Aorta (tissue), 5 donors: ENCODE measurements at regions not wholly inside any gene's neighbourhood (a gene's known extent, or its start where the extent isn't known, plus 50 kb on each side); places are given as distances from the start of the nearest gene placed in this dataset.

Experiments used
- ATAC-seq: fragments of 200-7000 bp; cut with Tn5 transposase; one replicate; pipeline ENCODE4 v1.9.1; 2022; ENCODE audit warnings: moderate library complexity; ENCODE audit not compliant: low FRiP score
- DNase-seq, 2 donors: peaks; one replicate each; pipeline ENCODE4 v3.0.0-alpha.2; 2020
- H3K27ac ChIP-seq, 2 donors: one replicate each; pipeline ENCODE4 v1.5.1; 2013; ENCODE audit warnings: low read length in 2 of 2, mild to moderate bottlenecking in 2 of 2, moderate library complexity in 2 of 2, control low read depth in 1 of 2, inconsistent platforms in 1 of 2, low read depth in 1 of 2
- H3K27me3 ChIP-seq, 2 donors: one replicate each; pipeline ENCODE4 v1.6.1; 2013; ENCODE audit warnings: control low read depth in 1 of 2, low read length in 1 of 2, mild to moderate bottlenecking in 1 of 2, moderate library complexity in 1 of 2; ENCODE audit not compliant: insufficient read depth in 2 of 2, control insufficient read depth in 1 of 2
- H3K36me3 ChIP-seq, 2 donors: one replicate each; pipeline ENCODE4 v1.6.1; 2013; ENCODE audit warnings: control low read depth in 1 of 2, low read length in 1 of 2, mild to moderate bottlenecking in 1 of 2; ENCODE audit not compliant: insufficient read depth in 2 of 2, control insufficient read depth in 1 of 2
- H3K4me1 ChIP-seq, 2 donors: one replicate each; pipeline ENCODE4 v1.6.1; 2013; ENCODE audit warnings: low read length in 2 of 2, control low read depth in 1 of 2, mild to moderate bottlenecking in 1 of 2, moderate library complexity in 1 of 2; ENCODE audit not compliant: insufficient read depth in 2 of 2, control insufficient read depth in 1 of 2
- H3K4me3 ChIP-seq, 2 donors: one replicate each; pipeline ENCODE4 v1.5.1; 2013; ENCODE audit warnings: low read length in 2 of 2, control low read depth in 1 of 2, mild to moderate bottlenecking in 1 of 2
- H3K9me3 ChIP-seq: one replicate; pipeline ENCODE4 v1.6.1; 2013; ENCODE audit warnings: mild to moderate bottlenecking, low read length; ENCODE audit not compliant: control insufficient read depth
- WGBS, 2 donors: extraction: QIAGEN DNeasy Blood & Tissue Kit; methylation state at CpG; one replicate each; pipeline ENCODE4 v1.1.7; 2013; 5-methylcytosine and 5-hydroxymethylcytosine counted together
- intact Hi-C, 2 donors: fragments of 100-400 bp; cut with DNase I; formaldehyde crosslinking; loops; one replicate each; pipeline versions ENCODE4 v1.14.2 to v1.15.0; 2022
- donor health status: healthy with polysubstance abuse.
- donor health status: Bipolar disorder and iron deficiency.
- donor health status: DM: no; HTN: no; CAD: no.
- donor health status: DM: no; HTN: no; CAD: no.
- donor health status: DM: yes; HTN: yes; CAD: no.

DNA sequence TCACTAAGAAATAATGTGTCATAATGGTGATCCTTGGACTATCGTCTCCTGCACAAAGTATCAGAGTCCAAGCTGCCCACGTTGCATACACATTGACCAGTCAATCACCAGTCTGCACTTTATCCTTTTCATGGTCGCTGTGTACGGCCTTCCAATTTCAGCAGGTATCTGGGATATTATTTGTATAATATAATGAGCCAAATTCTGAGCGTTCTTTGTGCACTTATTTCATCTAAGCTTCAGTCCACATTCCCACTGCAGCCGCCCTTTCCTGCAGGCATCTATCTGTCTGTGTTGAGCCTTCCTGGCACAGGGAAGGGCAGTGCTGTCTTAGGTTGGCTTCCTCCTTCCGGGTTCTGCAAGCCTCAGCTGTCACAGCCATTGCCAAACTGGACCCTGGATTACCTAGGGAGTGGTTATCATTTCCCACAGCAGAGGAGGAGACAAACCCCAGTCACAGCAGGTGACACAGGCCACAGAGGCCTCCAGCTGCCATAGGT lies 174.3 kb downstream of the TTLL2 start:
- intact Hi-C loops, result no loop called here
- Histone ChIP-seq H3K27ac (no peak overlapping the region), H3K36me3 (no peaks in the 10 kb centered on the region), H3K4me3 (no peak overlapping the region), H3K9me3 (no peaks in the 10 kb centered on the region), H3K4me1 (no peaks in the 10 kb centered on the region), H3K27me3 (no peaks in the 10 kb centered on the region)
- DNase-seq (peak in 1 of 2 donors; percentile 16), ATAC-seq (no peak)
- WGBS, 2 donors, result 88 to 90% methylated on average over 7 of the region's 7 CpGs

DNA sequence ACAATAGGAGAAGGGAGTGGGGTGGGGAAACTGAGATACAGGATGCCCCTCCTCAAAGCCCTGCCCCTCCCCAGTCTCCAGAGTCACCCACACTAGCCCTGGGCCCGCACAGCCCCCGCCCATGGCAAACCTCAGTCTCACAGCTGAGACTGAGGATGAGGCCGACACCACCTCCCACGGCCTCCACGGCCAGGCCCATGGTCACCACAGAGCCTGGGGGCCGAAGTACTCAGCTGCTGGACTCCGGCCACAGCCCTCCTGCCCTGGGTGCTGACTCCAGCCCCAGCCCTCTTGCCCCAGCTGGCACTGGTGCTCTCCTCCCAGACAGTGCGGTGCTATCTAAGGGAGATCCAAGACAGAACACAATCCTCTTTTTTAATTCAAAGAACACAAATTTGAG lies 176.1 kb downstream of the TTLL2 start:
- H3K9me3 ChIP-seq, result no peaks in the 10 kb centered on the region
- H3K36me3 ChIP-seq, result no peaks in the 10 kb centered on the region
- ATAC-seq, result no peak
- no peak overlapping the region for H3K4me3 ChIP-seq
- H3K27me3 ChIP-seq, result no peaks in the 10 kb centered on the region
- H3K27ac ChIP-seq, result no peak overlapping the region
- intact Hi-C loops, result no loop called here
- 91 to 100% methylated on average over 8 of the region's 8 CpGs for WGBS, 2 donors
- H3K4me1 ChIP-seq, result no peaks in the 10 kb centered on the region
- peak in 1 of 2 donors; percentile 61 for DNase-seq

DNA sequence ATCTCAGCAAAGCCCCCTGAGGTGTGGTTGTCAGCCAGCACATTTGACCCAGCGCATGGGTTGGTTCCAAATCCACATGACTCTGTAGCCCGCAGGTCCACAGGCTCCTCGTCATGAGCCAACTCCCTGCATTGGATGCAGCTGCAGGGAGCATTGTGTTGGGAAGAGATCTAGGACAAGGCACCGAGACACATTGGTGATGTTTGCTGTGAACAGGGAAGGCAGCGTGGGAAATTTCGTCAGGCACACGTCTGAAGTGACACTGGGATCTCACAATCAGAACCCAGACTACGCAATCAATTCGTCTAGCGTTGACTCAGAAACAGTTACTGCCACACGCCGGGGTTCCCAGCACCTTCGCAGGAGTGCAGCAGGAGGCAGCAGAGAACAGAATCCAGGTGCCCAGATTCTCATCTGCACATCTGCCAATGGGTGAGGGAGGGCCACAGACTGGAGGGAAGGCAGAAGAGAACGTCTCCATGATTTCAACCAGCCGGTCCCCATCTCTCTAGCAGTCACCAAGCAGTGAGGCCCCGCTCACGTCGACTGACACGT lies 177.0 kb downstream of the TTLL2 start:
- Histone ChIP-seq H3K4me3 (no peak overlapping the region), H3K36me3 (no peaks in the 10 kb centered on the region), H3K9me3 (no peaks in the 10 kb centered on the region), H3K27ac (no peak overlapping the region), H3K27me3 (no peaks in the 10 kb centered on the region), H3K4me1 (no peaks in the 10 kb centered on the region)
- intact Hi-C loops, result no loop called here
- WGBS, 2 donors, result 84 to 85% methylated on average over 19 of the region's 19 CpGs
- peak in 1 of 2 donors; percentile 49 for DNase-seq
- no peak for ATAC-seq

- Histone ChIP-seq H3K27ac (no peak overlapping the region), H3K9me3 (no peaks in the 10 kb centered on the region), H3K36me3 (no peaks in the 10 kb centered on the region), H3K4me1 (no peaks in the 10 kb centered on the region), H3K27me3 (no peaks in the 10 kb centered on the region), H3K4me3 (no peak overlapping the region)
- WGBS, 2 donors, result 89 to 91% methylated on average over 7 of the region's 7 CpGs
- no peak for ATAC-seq
- peak in 1 of 2 donors; percentile 12 for DNase-seq
- intact Hi-C loops, result no loop called here
These were observed 177.6 kb downstream of the TTLL2 start for GRCh38 chr6:167502471-167502870.

GRCh38 chr6:167504385-167504961 lies 179.6 kb downstream of the TTLL2 start:
- DNase-seq (peak in 1 of 2 donors; percentile 15), ATAC-seq (no peak)
- H3K27ac ChIP-seq, result no peak overlapping the region
- H3K36me3 ChIP-seq, result no peaks in the 10 kb centered on the region
- WGBS, 2 donors, result 94 to 95% methylated on average over 6 of the region's 6 CpGs
- intact Hi-C loops, result no loop called here
- no peaks in the 10 kb centered on the region for H3K27me3 ChIP-seq
- no peaks in the 10 kb centered on the region for H3K4me1 ChIP-seq
- no peak overlapping the region for H3K4me3 ChIP-seq
- H3K9me3 ChIP-seq, result no peaks in the 10 kb centered on the region

GRCh38 chr6:167505199-167505598 lies 180.3 kb downstream of the TTLL2 start:
- H3K9me3 ChIP-seq, result no peaks in the 10 kb centered on the region
- H3K4me3 ChIP-seq, result no peak overlapping the region
- no peaks in the 10 kb centered on the region for H3K4me1 ChIP-seq
- ATAC-seq, result no peak
- no peaks in the 10 kb centered on the region for H3K36me3 ChIP-seq
- H3K27ac ChIP-seq, result no peak overlapping the region
- intact Hi-C loops, result no loop called here
- DNase-seq, result peak in 1 of 2 donors; percentile 68
- H3K27me3 ChIP-seq, result no peaks in the 10 kb centered on the region
- 71 to 78% methylated on average over 7 of the region's 7 CpGs for WGBS, 2 donors

DNA sequence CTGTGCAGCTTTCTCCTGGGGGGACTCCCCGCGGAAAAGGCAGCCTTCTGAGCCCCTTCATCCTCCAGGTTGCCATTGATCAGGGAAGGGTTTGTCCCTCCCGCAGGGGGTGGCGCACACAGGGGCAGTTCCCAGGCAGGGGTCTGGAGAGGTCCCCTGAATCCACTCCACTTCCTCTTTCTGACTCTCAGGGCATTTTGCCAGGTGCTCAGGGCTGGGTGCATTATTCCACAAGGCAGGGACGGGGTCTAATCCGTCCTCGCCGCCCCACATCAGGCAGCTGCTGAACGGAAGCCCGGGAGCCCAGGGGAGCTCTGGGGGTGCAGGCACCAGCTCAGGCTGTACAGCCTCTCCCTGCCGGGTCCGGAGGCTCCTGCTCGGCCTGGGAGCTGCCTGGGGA lies 180.9 kb downstream of the TTLL2 start:
- DNase-seq, result peak in 1 of 2 donors; percentile 63
- Histone ChIP-seq H3K9me3 (no peaks in the 10 kb centered on the region), H3K27ac (no peak overlapping the region), H3K27me3 (no peaks in the 10 kb centered on the region), H3K4me3 (no peak overlapping the region), H3K4me1 (no peaks in the 10 kb centered on the region), H3K36me3 (no peaks in the 10 kb centered on the region)
- ATAC-seq, result no peak
- intact Hi-C loops, result no loop called here
- WGBS, 2 donors, result 75 to 80% methylated on average over 13 of the region's 13 CpGs

DNA sequence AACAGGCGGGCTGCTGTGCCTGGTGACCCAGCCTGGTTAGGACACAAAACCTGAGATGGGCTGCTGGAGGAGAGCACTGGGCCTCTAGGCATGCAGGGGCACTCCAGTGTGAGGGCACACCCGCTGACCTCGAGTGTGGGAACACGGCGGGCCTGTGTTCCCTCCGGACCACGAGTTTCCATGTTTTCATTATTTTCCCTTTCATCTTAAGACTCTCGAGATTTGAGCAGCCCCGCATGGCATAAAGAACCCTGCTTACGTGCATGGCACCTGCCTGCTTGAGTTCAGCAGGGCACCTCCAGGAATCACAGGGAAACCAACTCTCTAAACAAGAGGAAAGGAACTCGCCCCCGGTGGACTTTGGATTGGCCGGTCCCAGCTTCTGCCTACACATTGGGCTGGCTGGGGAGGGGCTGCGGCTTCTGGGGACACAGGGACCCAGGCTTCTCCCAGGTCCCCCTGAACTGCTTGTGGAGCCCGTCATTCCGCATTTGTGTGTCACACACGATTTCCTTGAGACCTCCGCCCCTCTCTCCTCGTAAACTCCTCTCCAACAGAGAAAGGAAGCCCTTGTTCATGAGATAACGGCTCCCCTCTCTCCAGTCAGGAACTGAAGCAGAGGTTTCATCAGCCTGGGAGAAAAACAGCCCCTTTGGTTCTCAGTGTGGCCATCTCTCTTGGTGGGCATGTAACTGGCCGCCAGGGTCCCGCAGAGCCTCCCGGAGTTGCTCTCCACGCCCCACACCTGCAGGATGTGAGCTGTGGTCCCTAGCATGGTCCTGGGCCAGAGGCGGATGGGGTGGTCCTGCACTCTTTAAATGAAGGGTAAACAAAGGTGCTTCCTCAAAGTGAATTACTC lies 181.8 kb downstream of the TTLL2 start:
- H3K4me1 ChIP-seq, result no peaks in the 10 kb centered on the region
- H3K4me3 ChIP-seq, result no peak overlapping the region
- DNase-seq (peak in 1 of 2 donors; percentile 54), ATAC-seq (no peak)
- H3K9me3 ChIP-seq, result no peaks in the 10 kb centered on the region
- H3K36me3 ChIP-seq, result no peaks in the 10 kb centered on the region
- 94 to 96% methylated on average over 25 of the region's 25 CpGs for WGBS, 2 donors
- H3K27ac ChIP-seq, result no peak overlapping the region
- intact Hi-C loops, result no loop called here
- H3K27me3 ChIP-seq, result no peaks in the 10 kb centered on the region
